LNCAP (cell line): ENCODE measurements at regions not wholly inside any gene's neighbourhood (a gene's known extent, or its start where the extent isn't known, plus 50 kb on each side); places are given as distances from the start of the nearest gene placed in this dataset.

Source experiments
- CTCF ChIP-seq: fragments of 450-650 bp; IDR thresholded peaks from 2 replicates; pipeline ENCODE4 v1.5.1; 2017; ENCODE audit warnings: mild to moderate bottlenecking

- TF ChIP-seq CTCF: no peak
Measured at GRCh38 chr17:12231355-12231682, 210.6 kb downstream of the MAP2K4 start.

DNA sequence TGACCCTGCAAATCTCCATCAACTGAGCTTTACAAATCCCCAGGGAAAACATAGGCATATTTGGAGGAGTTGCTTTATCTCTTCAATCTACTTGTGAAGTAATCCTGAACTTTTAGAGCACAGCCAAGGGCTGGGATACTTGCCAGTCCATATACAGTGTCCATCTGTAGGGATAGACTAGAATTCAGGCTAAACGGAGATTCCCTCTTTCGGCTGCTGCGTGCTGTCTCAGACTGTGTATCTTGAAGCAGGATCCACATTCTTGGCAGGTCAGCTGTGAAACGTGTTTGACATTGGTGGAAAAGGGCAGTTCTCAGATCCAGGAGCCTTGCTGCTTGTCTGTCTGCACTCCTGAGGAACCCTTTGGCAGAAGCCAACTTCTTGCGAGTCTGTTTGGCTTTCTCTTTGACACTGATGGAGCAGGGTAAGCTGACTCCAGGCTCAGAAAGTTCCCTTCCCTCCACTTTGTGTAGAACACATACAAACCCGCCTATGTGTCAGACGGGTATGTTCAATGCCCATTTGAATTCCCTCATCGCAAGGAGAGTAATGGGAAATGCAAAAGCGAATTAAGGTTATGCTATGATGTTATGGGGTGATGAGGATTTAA, 221.8 kb downstream of the MAP2K4 start:
- no peak for TF ChIP-seq CTCF

DNA sequence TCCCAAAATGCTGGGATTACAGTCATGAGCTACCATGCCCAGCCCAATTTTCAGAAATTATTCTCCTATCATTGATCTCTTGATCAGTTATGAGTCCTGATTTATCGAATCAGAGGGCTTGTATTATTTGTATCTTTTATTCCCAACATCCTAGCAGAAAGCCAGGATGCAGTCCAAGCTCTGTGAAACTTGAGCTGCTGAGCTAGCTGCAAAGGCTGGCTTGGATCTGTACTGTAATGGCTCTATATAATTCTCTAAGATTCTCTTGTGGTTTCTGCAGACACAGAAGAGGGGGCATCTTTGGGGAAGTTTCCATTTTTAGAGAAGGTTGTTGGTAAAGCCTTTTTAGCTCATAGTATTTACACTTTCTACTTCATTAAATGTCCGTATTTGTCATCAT, 227.1 kb downstream of the MAP2K4 start:
- TF ChIP-seq CTCF: no peak

DNA sequence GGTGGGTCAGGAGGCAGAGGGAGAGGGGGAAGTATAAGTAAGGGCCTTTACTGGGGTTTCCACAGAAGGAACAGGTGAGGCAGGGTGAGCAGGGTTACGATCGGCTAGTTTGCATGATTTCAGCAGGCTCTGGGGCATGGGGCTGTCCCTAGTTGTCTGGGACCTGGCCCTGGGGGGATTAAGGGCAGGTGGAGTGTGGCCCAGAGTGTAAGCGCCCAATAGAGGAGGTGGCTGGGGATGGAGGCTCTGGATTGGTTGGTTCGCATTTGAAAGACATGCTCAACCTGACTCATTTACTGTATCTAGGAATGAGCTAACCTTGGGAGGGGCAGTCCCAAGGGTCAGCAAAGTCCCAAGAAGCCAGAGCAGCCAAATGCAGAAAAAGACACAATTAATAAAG, 230.3 kb downstream of the MAP2K4 start:
- TF ChIP-seq CTCF: no peak

- TF ChIP-seq CTCF: no peak
Measured at GRCh38 chr17:12252462-12252861, 231.8 kb downstream of the MAP2K4 start.

GRCh38 chr17:12254460-12254859, 233.8 kb downstream of the MAP2K4 start:
- no peak for TF ChIP-seq CTCF

GRCh38 chr17:12256380-12256995, 235.8 kb downstream of the MAP2K4 start:
- TF ChIP-seq CTCF: peak; percentile 87

- no peak for TF ChIP-seq CTCF
Measured at GRCh38 chr17:12257176-12257575, 236.5 kb downstream of the MAP2K4 start.
